ENCODE measurements at regions not wholly inside any gene's neighbourhood (a gene's known extent, or its start where the extent isn't known, plus 50 kb on each side); places are given as distances from the start of the nearest gene placed in this dataset.
A peak's percentile ranks its signal among the peaks of the same experiment; 100 is the strongest.

- DNase-seq (ENCODE audit: low read depth) = no peak
- H3K4me3 ChIP-seq (ENCODE audit: low read depth, low read length) = no peak overlapping the region
- no peak for TF ChIP-seq CTCF (IDR thresholded peaks at IDR 0.05; ENCODE audit: insufficient read depth, low read depth, low read length)
- H3K36me3 ChIP-seq (ENCODE audit: control insufficient read depth, insufficient read depth, low read length) = no peaks in the 10 kb centered on the region
- H3K27me3 ChIP-seq (ENCODE audit: control insufficient read depth, insufficient read depth, low read length) = no peaks in the 10 kb centered on the region; the same call in 1 of the 2 replicates
- ChIA-PET CTCF (no interaction called here), POLR2A (no interaction called here)
Measured at GRCh38 chr5:74216012-74216411, 424.5 kb downstream of the ENC1 start.

- TF ChIP-seq CTCF (IDR thresholded peaks at IDR 0.05; ENCODE audit: insufficient read depth, low read depth, low read length) = peak; percentile 43
Measured at GRCh38 chr5:74212336-74212735, 428.2 kb downstream of the ENC1 start.

GRCh38 chr5:74209571-74209970, 431.0 kb downstream of the ENC1 start:
- ChIA-PET CTCF (no interaction called here), POLR2A (no interaction called here)
- Histone ChIP-seq H3K4me3 (ENCODE audit: low read depth, low read length) (no peak overlapping the region), H3K27me3 (ENCODE audit: control insufficient read depth, insufficient read depth, low read length) (no peaks in the 10 kb centered on the region; the same call in 1 of the 2 replicates), H3K36me3 (ENCODE audit: control insufficient read depth, insufficient read depth, low read length) (no peaks in the 10 kb centered on the region)
- TF ChIP-seq CTCF (IDR thresholded peaks at IDR 0.05; ENCODE audit: insufficient read depth, low read depth, low read length) = no peak
- DNase-seq (ENCODE audit: low read depth) = no peak

More at GRCh38 chr5:74212336-74212735, 428.2 kb downstream of the ENC1 start:
- DNase-seq (ENCODE audit: low read depth) = no peak
- Histone ChIP-seq H3K27me3 (ENCODE audit: control insufficient read depth, insufficient read depth, low read length) (no peaks in the 10 kb centered on the region; the same call in 1 of the 2 replicates), H3K4me3 (ENCODE audit: low read depth, low read length) (no peak overlapping the region), H3K36me3 (ENCODE audit: control insufficient read depth, insufficient read depth, low read length) (no peaks in the 10 kb centered on the region)
- ChIA-PET CTCF (interaction anchor here (0.8 to 1.9 kb wide), 6 partner anchors 10 to 429 kb away, joined by 4 to 9 read pairs (median 4); partner anchors contain the start of gene ENC1), POLR2A (no interaction called here)

GRCh38 chr5:74206579-74207550, 433.7 kb downstream of the ENC1 start:
- POLR2A ChIA-PET = interaction anchor here (0.6 kb wide), 1 partner anchor 495 kb away, joined by 3 read pairs; no protein-coding TSS in a partner anchor
- no peaks in the 10 kb centered on the region for H3K36me3 ChIP-seq (ENCODE audit: control insufficient read depth, insufficient read depth, low read length)

More at GRCh38 chr5:74206579-74207550, 433.7 kb downstream of the ENC1 start:
- CTCF ChIA-PET = interaction anchor here (1.0 to 1.1 kb wide), 2 partner anchors 12 to 34 kb away, joined by 3 read pairs; no protein-coding TSS in a partner anchor
- no peak overlapping the region for H3K4me3 ChIP-seq (ENCODE audit: low read depth, low read length)
- H3K27me3 ChIP-seq (ENCODE audit: control insufficient read depth, insufficient read depth, low read length) = no peaks in the 10 kb centered on the region
- DNase-seq (ENCODE audit: low read depth) = no peak
- no peak for TF ChIP-seq CTCF (IDR thresholded peaks at IDR 0.05; ENCODE audit: insufficient read depth, low read depth, low read length)

Measured in BJ (cell line).